CD4-positive, CD25-positive, alpha-beta regulatory T cell (primary cell): ENCODE measurements at regions not wholly inside any gene's neighbourhood (a gene's known extent, or its start where the extent isn't known, plus 50 kb on each side); places are given as distances from the start of the nearest gene placed in this dataset.
"Not testable (repeated sequence)": the region's sequence is repeated elsewhere in the genome, so short reads cannot be mapped to it uniquely, and the experiment has no call there.

Experiments used
- ATAC-seq, 2 donors: fragments of 150-1000 bp; cut with Tn5 transposase; one replicate each; pipeline ENCODE4 v1.10.0; 2021; ENCODE audit warnings: low read depth in 2 of 2, moderate number of reproducible peaks in 2 of 2, moderate library complexity in 1 of 2
- DNase-seq, 3 donors: peaks; one replicate each; pipeline versions ENCODE4 v3.0.0 to v3.0.0-alpha.2; 2012 to 2022; ENCODE audit warnings: mixed read lengths in 1 of 3
- H3K27ac ChIP-seq: one replicate; pipeline ENCODE4 v1.7.0; 2013; ENCODE audit warnings: mild to moderate bottlenecking, low read length; ENCODE audit not compliant: insufficient read depth, poor library complexity, severe bottlenecking
- H3K27me3 ChIP-seq: one replicate; pipeline ENCODE4 v1.7.0; 2013; ENCODE audit warnings: low read length; ENCODE audit not compliant: control insufficient read depth, insufficient read depth
- H3K36me3 ChIP-seq: one replicate; pipeline ENCODE4 v1.7.0; 2013; ENCODE audit warnings: mild to moderate bottlenecking, low read length, moderate library complexity; ENCODE audit not compliant: control insufficient read depth, insufficient read depth
- H3K4me1 ChIP-seq: 2 replicates; pipeline ENCODE4 v1.7.0; 2013; ENCODE audit warnings: mild to moderate bottlenecking, low read length; ENCODE audit not compliant: insufficient read depth, control insufficient read depth, poor library complexity, severe bottlenecking
- H3K4me3 ChIP-seq: one replicate; pipeline ENCODE4 v1.7.0; 2013; ENCODE audit warnings: low read depth, mild to moderate bottlenecking, low read length, moderate library complexity
- H3K9me3 ChIP-seq, 2 experiments: 1 replicate in 1 of 2; 2 replicates in 1 of 2; pipeline ENCODE4 v1.7.0; 2013; ENCODE audit warnings: low read length in 2 of 2, mild to moderate bottlenecking in 1 of 2, moderate library complexity in 1 of 2; ENCODE audit not compliant: control insufficient read depth in 2 of 2
- H3K27ac Mint-ChIP-seq, 3 donors: one replicate each; pipeline ENCODE4 v1.8.0; 2020 to 2022; ENCODE audit warnings: mild to moderate bottlenecking in 3 of 3, mixed read lengths in 3 of 3, moderate library complexity in 2 of 3
- H3K27me3 Mint-ChIP-seq: one replicate; pipeline ENCODE4 v1.8.0; 2022; ENCODE audit warnings: mild to moderate bottlenecking, mixed read lengths
- H3K36me3 Mint-ChIP-seq: one replicate; pipeline ENCODE4 v1.8.0; 2020; ENCODE audit warnings: mixed read lengths
- H3K4me1 Mint-ChIP-seq, 4 donors: one replicate each; pipeline ENCODE4 v1.8.0; 2020 to 2022; ENCODE audit warnings: mixed read lengths in 4 of 4, mild to moderate bottlenecking in 1 of 4
- H3K4me3 Mint-ChIP-seq, 4 donors: one replicate each; pipeline ENCODE4 v1.8.0; 2020 to 2022; ENCODE audit warnings: mild to moderate bottlenecking in 4 of 4, mixed read lengths in 4 of 4, moderate library complexity in 3 of 4
- H3K9me3 Mint-ChIP-seq, 7 donors: one replicate each; pipeline ENCODE4 v1.8.0; 2020 to 2022; ENCODE audit warnings: mixed read lengths in 7 of 7, mild to moderate bottlenecking in 3 of 7, moderate library complexity in 2 of 7

DNA sequence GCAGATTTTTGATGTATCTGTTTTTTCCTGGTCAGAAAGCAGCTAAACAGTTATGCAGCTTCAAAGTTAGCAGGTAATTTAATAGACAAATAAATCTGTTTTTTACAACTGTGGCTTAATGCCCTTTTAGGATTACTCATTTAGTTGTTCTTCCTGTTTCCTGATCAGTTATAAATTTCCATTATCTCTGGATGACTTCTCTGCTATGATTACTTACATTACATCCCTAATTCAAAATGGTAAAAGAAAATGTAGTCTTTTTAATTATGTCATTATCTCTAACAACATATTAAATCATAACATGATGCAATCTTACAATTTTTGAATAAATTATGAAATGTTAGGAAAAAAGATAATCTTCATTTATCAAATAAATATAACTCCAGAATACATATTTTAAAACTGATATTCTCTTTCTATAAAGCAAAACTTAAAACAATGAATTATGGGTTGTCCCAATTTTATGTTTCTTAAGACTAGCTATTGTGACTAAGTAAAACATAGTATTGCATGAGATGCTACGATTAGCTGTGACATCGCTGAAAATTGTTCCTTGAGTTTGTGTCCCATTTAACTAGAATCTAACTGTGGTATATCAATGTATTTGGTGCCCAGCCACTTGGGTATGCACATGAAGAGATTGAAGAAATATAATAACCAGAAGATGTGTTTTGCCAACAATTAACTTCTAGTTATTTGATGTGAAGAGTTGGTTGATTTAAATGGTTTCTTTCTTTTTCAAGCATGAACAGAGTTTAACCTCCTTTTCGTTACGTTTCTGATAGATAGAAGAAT, 605.3 kb upstream of the SPRY2 start:
- Histone ChIP-seq H3K27me3 (no peaks in the 10 kb centered on the region), H3K36me3 (no peaks in the 10 kb centered on the region), H3K4me3 (no peak overlapping the region), H3K4me1 (no peaks in the 10 kb centered on the region), H3K9me3 (no peaks in the 10 kb centered on the region), H3K27ac (no peak overlapping the region)
- Mint-ChIP-seq H3K27me3 (no peaks in the 10 kb centered on the region), H3K27ac (no peak overlapping the region), H3K36me3 (no peaks in the 10 kb centered on the region), H3K9me3 (peaks cover 0 to 22% (median 5%) of the 10 kb centered on the region in 7 donors), H3K4me3 (no peak overlapping the region), H3K4me1 (no peaks in the 10 kb centered on the region)
- ATAC-seq (no peak), DNase-seq (no peak)

DNA sequence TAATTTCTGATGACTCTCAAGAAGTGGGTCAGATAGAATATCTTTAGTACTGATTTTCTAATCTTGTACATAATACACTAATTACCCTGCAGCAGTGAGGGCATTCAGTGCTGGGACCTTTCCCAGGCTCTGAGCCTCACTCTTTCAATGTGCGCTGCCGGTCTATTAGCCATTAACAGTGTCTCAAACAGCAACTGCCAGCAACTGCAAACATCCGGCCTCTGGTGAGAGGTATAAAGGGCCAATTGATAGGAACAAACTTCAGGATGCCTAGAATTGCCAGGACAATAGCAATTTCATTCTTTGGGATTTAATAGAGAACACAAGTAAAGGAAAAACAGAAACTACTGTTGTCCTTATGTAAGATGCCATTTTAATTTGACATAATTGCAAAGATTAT, 604.4 kb upstream of the SPRY2 start:
- ATAC-seq: no peak

DNA sequence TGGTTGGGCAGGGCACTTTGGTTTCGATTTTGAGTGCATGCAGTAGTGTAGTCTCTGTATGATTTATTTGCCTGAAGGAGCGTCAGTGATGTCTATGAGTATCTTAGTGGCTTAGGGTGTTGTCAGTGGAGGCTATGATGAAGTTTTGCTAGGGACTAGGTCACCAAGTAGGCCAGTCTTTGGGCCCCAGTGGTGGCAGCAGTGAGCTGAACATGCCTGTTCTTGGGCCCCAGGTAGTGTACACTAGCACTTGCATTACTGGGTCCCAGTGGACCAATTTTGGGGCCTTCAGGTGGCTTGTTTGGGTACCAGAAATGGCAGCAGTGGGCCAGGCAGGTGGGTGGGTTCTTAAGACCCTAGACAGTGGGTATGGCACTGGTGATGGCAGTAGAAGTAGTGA, 598.7 kb upstream of the SPRY2 start:
- Histone ChIP-seq H3K4me1 (no peaks in the 10 kb centered on the region), H3K9me3 (peaks cover 0 to 2% of the 10 kb centered on the region in 2 experiments), H3K27me3 (no peaks in the 10 kb centered on the region), H3K4me3 (no peak overlapping the region), H3K27ac (no peak overlapping the region), H3K36me3 (no peaks in the 10 kb centered on the region)
- Mint-ChIP-seq H3K9me3 (peaks cover 0 to 14% (median 9%) of the 10 kb centered on the region in 7 donors), H3K4me1 (no peaks in the 10 kb centered on the region), H3K27me3 (no peaks in the 10 kb centered on the region), H3K27ac (no peak overlapping the region), H3K36me3 (no peaks in the 10 kb centered on the region), H3K4me3 (no peak overlapping the region)
- DNase-seq (no peak), ATAC-seq (no peak)

More for the DNA sequence above, 604.4 kb upstream of the SPRY2 start:
- Histone ChIP-seq H3K9me3 (no peaks in the 10 kb centered on the region), H3K27me3 (no peaks in the 10 kb centered on the region), H3K4me3 (no peak overlapping the region), H3K36me3 (no peaks in the 10 kb centered on the region), H3K27ac (no peak overlapping the region), H3K4me1 (no peaks in the 10 kb centered on the region)
- Mint-ChIP-seq H3K36me3 (no peaks in the 10 kb centered on the region), H3K27ac (no peak overlapping the region), H3K9me3 (peaks cover 0 to 24% (median 4%) of the 10 kb centered on the region in 7 donors), H3K4me3 (no peak overlapping the region), H3K27me3 (no peaks in the 10 kb centered on the region), H3K4me1 (no peaks in the 10 kb centered on the region)
- DNase-seq: no peak

DNA sequence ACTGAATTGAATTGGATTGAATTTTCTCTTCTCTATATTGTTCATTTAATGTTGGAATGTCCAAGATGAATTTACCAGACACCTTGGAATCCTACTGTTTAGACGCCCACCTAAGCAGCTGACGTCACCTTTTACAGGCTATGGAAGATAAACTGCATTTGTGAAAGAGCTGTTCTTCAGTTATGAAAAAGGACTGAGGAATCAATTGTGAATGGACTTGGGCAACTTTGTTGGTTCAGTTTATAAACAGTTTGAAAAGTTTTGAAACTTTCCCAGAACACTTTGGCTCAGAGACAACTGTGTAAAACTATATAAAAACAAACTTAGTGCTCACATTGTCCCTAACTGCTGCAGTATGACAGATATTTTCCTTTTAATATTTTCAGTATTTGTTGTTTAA, 590.8 kb upstream of the SPRY2 start:
- ATAC-seq: no peak
- no peaks in the 10 kb centered on the region for H3K27me3 Mint-ChIP-seq
- H3K27ac Mint-ChIP-seq: no peak overlapping the region

DNA sequence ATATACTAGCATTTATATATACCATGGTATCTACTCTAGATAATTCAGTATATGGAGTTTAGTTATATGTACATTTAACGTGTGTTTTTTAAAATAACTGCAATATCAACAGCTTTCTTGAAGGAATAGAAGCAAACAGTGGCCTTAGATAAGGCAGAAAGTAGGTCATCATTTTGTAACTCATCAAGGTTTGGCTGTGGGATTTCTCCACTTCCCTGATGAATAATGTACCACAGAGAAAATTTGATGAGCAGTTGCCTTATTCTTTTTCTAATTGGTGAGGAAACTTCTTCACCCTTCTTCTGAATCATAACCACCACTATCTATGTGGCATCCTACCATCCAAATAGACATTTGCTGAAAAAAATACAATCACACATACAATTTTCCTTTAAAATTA, 590.2 kb upstream of the SPRY2 start:
- H3K9me3 ChIP-seq: no peaks in the 10 kb centered on the region
- H3K4me1 Mint-ChIP-seq: no peaks in the 10 kb centered on the region
- no peak overlapping the region for H3K27ac ChIP-seq
- no peak overlapping the region for H3K4me3 Mint-ChIP-seq
- H3K4me1 ChIP-seq: no peaks in the 10 kb centered on the region
- no peaks in the 10 kb centered on the region for H3K36me3 Mint-ChIP-seq
- H3K27me3 ChIP-seq: no peaks in the 10 kb centered on the region
- H3K4me3 ChIP-seq: no peak overlapping the region
- DNase-seq: no peak
- no peak for ATAC-seq
- peaks cover 0 to 10% (median 0%) of the 10 kb centered on the region in 7 donors for H3K9me3 Mint-ChIP-seq
- H3K27ac Mint-ChIP-seq: no peak overlapping the region
- no peaks in the 10 kb centered on the region for H3K36me3 ChIP-seq
- H3K27me3 Mint-ChIP-seq: no peaks in the 10 kb centered on the region

More for the DNA sequence above, 590.8 kb upstream of the SPRY2 start:
- no peaks in the 10 kb centered on the region for H3K4me1 Mint-ChIP-seq
- Histone ChIP-seq H3K9me3 (no peaks in the 10 kb centered on the region), H3K4me3 (no peak overlapping the region), H3K27ac (no peak overlapping the region), H3K27me3 (no peaks in the 10 kb centered on the region), H3K36me3 (no peaks in the 10 kb centered on the region), H3K4me1 (no peaks in the 10 kb centered on the region)
- H3K36me3 Mint-ChIP-seq: no peaks in the 10 kb centered on the region
- H3K4me3 Mint-ChIP-seq: no peak overlapping the region
- H3K9me3 Mint-ChIP-seq: peaks cover 0 to 10% (median 0%) of the 10 kb centered on the region in 7 donors
- no peak for DNase-seq

GRCh38 chr13:80928241-80928640, 587.3 kb upstream of the SPRY2 start:
- H3K9me3 Mint-ChIP-seq: peaks cover 0 to 6% (median 0%) of the 10 kb centered on the region in 7 donors

DNA sequence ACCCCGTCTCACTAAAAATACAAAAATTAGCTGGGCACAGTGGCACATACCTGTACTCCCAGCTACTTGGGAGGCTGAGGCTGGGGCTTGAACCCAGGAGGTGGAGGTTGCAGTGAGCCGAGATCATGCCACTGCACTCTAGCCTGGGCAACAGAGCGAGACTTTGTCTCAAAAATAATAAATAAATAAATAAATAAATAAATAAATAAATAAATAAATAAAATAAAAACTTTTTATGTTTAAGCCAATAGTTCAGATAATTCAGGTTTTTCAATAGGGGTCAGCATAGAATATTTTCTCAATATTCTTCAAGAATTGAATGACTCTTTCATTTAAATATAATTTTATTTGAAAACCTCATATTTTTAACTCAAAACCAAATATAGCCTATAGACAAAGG, 585.1 kb upstream of the SPRY2 start:
- H3K36me3 Mint-ChIP-seq, DNase-seq, H3K9me3 Mint-ChIP-seq, H3K4me1 ChIP-seq, H3K36me3 ChIP-seq, H3K9me3 ChIP-seq, H3K4me1 Mint-ChIP-seq, H3K4me3 Mint-ChIP-seq, H3K4me3 ChIP-seq, ATAC-seq, H3K27ac Mint-ChIP-seq, H3K27me3 Mint-ChIP-seq, H3K27ac ChIP-seq, H3K27me3 ChIP-seq: not testable (repeated sequence)

More at GRCh38 chr13:80928241-80928640, 587.3 kb upstream of the SPRY2 start:
- Histone ChIP-seq H3K4me1 (no peaks in the 10 kb centered on the region), H3K27me3 (no peaks in the 10 kb centered on the region), H3K9me3 (no peaks in the 10 kb centered on the region), H3K4me3 (no peak overlapping the region), H3K36me3 (no peaks in the 10 kb centered on the region), H3K27ac (no peak overlapping the region)
- no peak overlapping the region for H3K4me3 Mint-ChIP-seq
- H3K27ac Mint-ChIP-seq: no peak overlapping the region
- H3K4me1 Mint-ChIP-seq: no peaks in the 10 kb centered on the region
- ATAC-seq: no peak
- no peaks in the 10 kb centered on the region for H3K27me3 Mint-ChIP-seq
- H3K36me3 Mint-ChIP-seq: no peaks in the 10 kb centered on the region
- DNase-seq: no peak

DNA sequence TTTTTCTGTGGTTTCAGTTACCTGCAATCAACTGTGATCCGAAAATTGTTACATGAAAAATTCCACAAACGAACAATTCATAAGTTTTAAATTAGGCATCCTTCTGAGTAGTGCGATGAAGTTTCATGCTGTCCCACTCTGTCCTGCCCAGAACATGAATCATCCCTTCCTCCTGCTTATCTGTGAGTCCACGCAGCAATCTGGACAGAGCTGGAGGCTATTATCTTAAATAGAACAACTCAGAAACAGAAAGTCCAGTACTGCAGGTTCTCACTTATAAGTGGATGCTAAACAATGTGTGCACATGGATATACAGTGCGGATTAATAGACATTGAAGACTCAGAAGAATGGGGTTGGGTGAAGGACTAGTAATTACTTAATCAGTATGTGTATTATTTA, 583.7 kb upstream of the SPRY2 start:
- ATAC-seq: no peak
- Mint-ChIP-seq H3K27me3 (no peaks in the 10 kb centered on the region), H3K4me3 (no peak overlapping the region), H3K4me1 (no peaks in the 10 kb centered on the region), H3K36me3 (no peaks in the 10 kb centered on the region), H3K27ac (no peak overlapping the region), H3K9me3 (peaks cover 0 to 7% (median 3%) of the 10 kb centered on the region in 7 donors)
- Histone ChIP-seq H3K9me3 (no peaks in the 10 kb centered on the region), H3K36me3 (no peaks in the 10 kb centered on the region), H3K27ac (no peak overlapping the region), H3K4me3 (no peak overlapping the region), H3K27me3 (no peaks in the 10 kb centered on the region), H3K4me1 (no peaks in the 10 kb centered on the region)
- no peak for DNase-seq
